Keratinocyte (primary cell): ENCODE measurements at regions not wholly inside any gene's neighbourhood (a gene's known extent, or its start where the extent isn't known, plus 50 kb on each side); places are given as distances from the start of the nearest gene placed in this dataset.

ENCODE experiments used
- DNase-seq: peaks from one replicate; pipeline ENCODE4 v3.0.0-alpha.2; 2011; ENCODE audit warnings: low read depth, missing footprints, low spot score
- FAIRE-seq: peaks from 2 replicates; lab custom pipeline; 2011; peaks lifted over from hg19 to GRCh38; lab: Jason Lieb, UNC
- H2AFZ ChIP-seq: 2 replicates; pipeline ENCODE4 v1.6.0; 2012; ENCODE audit warnings: low read length, control low read depth, inconsistent platforms; ENCODE audit not compliant: control insufficient read depth
- H3K27ac ChIP-seq: 2 replicates; pipeline ENCODE4 v1.5.1; 2011; ENCODE audit warnings: low read length; ENCODE audit not compliant: control insufficient read depth, insufficient read depth
- H3K27me3 ChIP-seq: 3 replicates; pipeline ENCODE4 v1.6.0; 2011; ENCODE audit warnings: low read length; ENCODE audit not compliant: control insufficient read depth, insufficient read depth; ENCODE audit errors: extremely low read depth
- H3K36me3 ChIP-seq, 2 experiments: 2 replicates in 1 of 2; 3 replicates in 1 of 2; pipeline ENCODE4 v1.5.1; 2011; ENCODE audit warnings: low read length in 2 of 2, mild to moderate bottlenecking in 1 of 2; ENCODE audit not compliant: control insufficient read depth in 2 of 2, insufficient read depth in 2 of 2; ENCODE audit errors: extremely low read depth in 1 of 2
- H3K4me1 ChIP-seq: 3 replicates; pipeline ENCODE4 v1.5.1; 2011; ENCODE audit warnings: low read length; ENCODE audit not compliant: control insufficient read depth, insufficient read depth; ENCODE audit errors: extremely low read depth
- H3K4me2 ChIP-seq: 3 replicates; pipeline ENCODE4 v1.6.0; 2011; ENCODE audit warnings: low read depth, low read length; ENCODE audit not compliant: control insufficient read depth, insufficient read depth; ENCODE audit errors: extremely low read depth
- H3K4me3 ChIP-seq, 3 experiments: fragments of 200-600 bp in 1 of 3; sonication (generic) in 1 of 3; 2 replicates in 2 of 3; 3 replicates in 1 of 3; pipeline ENCODE4 v1.5.1; 2011 to 2016; ENCODE audit warnings: low read length in 3 of 3, mild to moderate bottlenecking in 3 of 3, control low read depth in 2 of 3, inconsistent platforms in 1 of 3, low read depth in 1 of 3, mixed read lengths in 1 of 3, mixed run types in 1 of 3, moderate library complexity in 1 of 3; ENCODE audit not compliant: control insufficient read depth in 2 of 3, insufficient read depth in 2 of 3; ENCODE audit errors: extremely low read depth in 1 of 3
- H3K79me2 ChIP-seq: 2 replicates; pipeline ENCODE4 v1.6.0; 2012; ENCODE audit warnings: low read length; ENCODE audit not compliant: control insufficient read depth, insufficient read depth
- H3K9ac ChIP-seq: 3 replicates; pipeline ENCODE4 v1.6.0; 2011; ENCODE audit warnings: low read length; ENCODE audit not compliant: control insufficient read depth, insufficient read depth; ENCODE audit errors: extremely low read depth
- H3K9me1 ChIP-seq: 3 replicates; pipeline ENCODE4 v1.6.0; 2011; ENCODE audit warnings: low read length; ENCODE audit not compliant: control insufficient read depth, insufficient read depth; ENCODE audit errors: extremely low read depth
- H3K9me3 ChIP-seq: 2 replicates; pipeline ENCODE4 v1.5.1; 2012; ENCODE audit warnings: low read depth, low read length; ENCODE audit not compliant: control insufficient read depth
- H4K20me1 ChIP-seq: 3 replicates; pipeline ENCODE4 v1.6.0; 2011; ENCODE audit warnings: low read length; ENCODE audit not compliant: control insufficient read depth, insufficient read depth; ENCODE audit errors: extremely low read depth
- EZH2 ChIP-seq: IDR thresholded peaks from one replicate; pipeline ENCODE4 v1.6.1; 2012; ENCODE audit warnings: inconsistent platforms, mild to moderate bottlenecking, low read length, moderate library complexity
- dilution Hi-C: fragments of 300-500 bp; cut with MboI; formaldehyde crosslinking; loops from one replicate; pipeline ENCODE4 v1.7.0; 2020; ENCODE audit warnings: low sequenced_read_pairs; ENCODE audit not compliant: extremely low pct_ligation_motif_present
- TF ChIP-seq, protein P1 (sequence below), 3 experiments: IDR thresholded peaks in 1 of 3; conservative IDR thresholded peaks in 1 of 3; optimal IDR thresholded peaks in 1 of 3; 2 replicates in 2 of 3; 3 replicates in 1 of 3; pipeline versions ENCODE3 to v1.5.1; 2011; ENCODE audit warnings: low read length in 3 of 3, mild to moderate bottlenecking in 3 of 3, moderate library complexity in 2 of 3, control low read depth in 1 of 3, inconsistent platforms in 1 of 3; ENCODE audit not compliant: insufficient read depth in 2 of 3; ENCODE audit errors: extremely low read depth in 1 of 3

DNA sequence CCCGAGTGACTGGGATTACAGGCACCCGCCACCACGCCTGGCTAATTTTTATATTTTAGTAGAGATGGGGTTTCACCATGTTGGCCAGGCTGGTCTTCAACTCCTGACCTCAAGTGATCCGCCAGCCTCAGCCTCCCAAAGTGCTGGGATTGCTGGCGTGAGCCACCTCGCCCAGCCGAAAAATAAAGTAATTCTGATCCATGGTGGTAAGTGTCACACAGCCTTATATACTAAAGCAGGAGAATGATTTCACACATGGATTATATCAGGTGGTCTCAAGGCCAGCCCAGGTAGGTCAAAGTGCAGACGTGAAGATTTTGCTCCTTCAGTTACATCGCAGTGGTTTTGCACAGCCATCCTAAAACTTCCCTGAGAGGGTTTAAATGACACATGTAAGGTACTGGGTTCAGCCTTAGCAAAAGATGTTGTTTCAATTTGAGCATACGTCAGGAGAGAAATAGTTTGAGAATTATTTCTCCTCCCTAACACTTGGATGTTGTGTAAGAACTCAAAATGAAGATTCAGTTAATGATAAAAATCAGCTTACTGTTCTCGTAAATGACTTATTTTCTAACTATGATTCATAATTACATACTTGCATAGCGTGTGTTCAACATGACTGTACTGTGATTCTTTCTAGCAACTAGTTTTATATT is 93.0 kb upstream of the SLC39A10 start:
- Histone ChIP-seq H3K4me3 (no peak overlapping the region), H3K4me2 (peak overlapping the region; percentile 73), H3K9me1 (no peaks in the 10 kb centered on the region), H3K79me2 (no peaks in the 10 kb centered on the region), H4K20me1 (no peaks in the 10 kb centered on the region), H3K4me1 (peaks cover 37% of the 10 kb centered on the region), H3K27ac (peak overlapping the region; percentile 77), H3K27me3 (no peaks in the 10 kb centered on the region), H3K9me3 (no peaks in the 10 kb centered on the region), H2AFZ (peak overlapping the region; percentile 37), H3K9ac (no peak overlapping the region), H3K36me3 (no peaks in the 10 kb centered on the region)
- peak; percentile 17 for FAIRE-seq
- DNase-seq = no peak
- dilution Hi-C loops = no loop called here
- TF ChIP-seq, protein P1, sequence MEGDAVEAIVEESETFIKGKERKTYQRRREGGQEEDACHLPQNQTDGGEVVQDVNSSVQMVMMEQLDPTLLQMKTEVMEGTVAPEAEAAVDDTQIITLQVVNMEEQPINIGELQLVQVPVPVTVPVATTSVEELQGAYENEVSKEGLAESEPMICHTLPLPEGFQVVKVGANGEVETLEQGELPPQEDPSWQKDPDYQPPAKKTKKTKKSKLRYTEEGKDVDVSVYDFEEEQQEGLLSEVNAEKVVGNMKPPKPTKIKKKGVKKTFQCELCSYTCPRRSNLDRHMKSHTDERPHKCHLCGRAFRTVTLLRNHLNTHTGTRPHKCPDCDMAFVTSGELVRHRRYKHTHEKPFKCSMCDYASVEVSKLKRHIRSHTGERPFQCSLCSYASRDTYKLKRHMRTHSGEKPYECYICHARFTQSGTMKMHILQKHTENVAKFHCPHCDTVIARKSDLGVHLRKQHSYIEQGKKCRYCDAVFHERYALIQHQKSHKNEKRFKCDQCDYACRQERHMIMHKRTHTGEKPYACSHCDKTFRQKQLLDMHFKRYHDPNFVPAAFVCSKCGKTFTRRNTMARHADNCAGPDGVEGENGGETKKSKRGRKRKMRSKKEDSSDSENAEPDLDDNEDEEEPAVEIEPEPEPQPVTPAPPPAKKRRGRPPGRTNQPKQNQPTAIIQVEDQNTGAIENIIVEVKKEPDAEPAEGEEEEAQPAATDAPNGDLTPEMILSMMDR (optimal IDR thresholded peaks at IDR 0.05 in 1 of 3, IDR thresholded peaks at IDR 0.05 in 1 of 3, conservative IDR thresholded peaks at IDR 0.05 in 1 of 3; ENCODE audit: extremely low read depth in 1 of 3, insufficient read depth in 2 of 3, low read length in 3 of 3) = no peak
- TF ChIP-seq EZH2 = no peak

DNA sequence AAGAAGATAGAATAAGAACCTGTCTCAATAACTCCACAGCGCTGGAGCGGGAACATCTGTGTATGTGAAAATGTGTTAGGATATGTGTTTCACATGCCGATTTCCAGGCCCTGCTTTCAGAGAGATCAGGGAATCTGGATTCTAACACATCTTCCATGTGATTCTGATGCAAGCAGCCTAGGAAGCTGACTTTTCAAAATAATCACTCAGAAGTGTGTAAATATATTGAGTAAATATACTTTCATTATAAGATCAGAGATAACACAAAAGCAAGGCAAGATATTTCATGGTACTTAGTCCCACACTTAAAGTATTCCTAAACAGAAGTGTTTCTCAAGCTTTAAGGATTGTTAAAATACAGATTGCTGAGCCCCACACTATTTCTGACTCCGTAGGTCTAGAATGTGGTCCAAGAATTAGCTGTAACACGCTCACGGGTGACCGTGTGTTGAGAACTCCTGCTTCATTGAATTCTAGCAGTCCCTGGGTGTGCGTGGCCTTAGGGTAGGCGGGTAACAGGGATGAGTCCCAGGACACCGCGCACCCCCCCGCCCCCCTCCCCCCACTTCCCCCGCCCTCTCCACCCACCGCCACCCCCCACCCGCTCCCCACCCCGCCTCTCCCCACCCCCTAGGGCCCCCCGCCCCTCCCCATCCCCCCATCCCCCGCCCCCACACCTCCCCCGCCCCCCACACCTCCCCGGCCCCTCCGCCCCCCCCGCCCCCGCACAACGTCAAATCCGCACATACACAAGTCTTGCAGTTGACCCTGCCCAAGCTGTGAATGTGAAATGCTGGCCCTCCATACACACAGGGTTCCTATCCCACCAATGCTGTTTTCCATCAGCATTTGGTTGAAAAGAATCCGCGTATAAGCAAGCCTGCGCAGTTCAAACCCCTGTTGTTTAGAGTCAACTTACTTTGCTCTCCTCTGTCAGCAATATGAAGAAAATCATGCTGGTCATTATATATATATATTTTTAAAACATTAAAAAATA is 94.2 kb upstream of the SLC39A10 start:
- H3K4me3 ChIP-seq = no peak overlapping the region
- H3K79me2 ChIP-seq = no peaks in the 10 kb centered on the region
- DNase-seq (no peak), FAIRE-seq (no peak)
- H3K9ac ChIP-seq = no peak overlapping the region
- H3K9me3 ChIP-seq = no peaks in the 10 kb centered on the region
- dilution Hi-C loops = no loop called here
- H2AFZ ChIP-seq = peak overlapping the region; percentile 2
- H3K27ac ChIP-seq = no peak overlapping the region
- H3K4me2 ChIP-seq = no peak overlapping the region
- H3K9me1 ChIP-seq = no peaks in the 10 kb centered on the region
- no peaks in the 10 kb centered on the region for H4K20me1 ChIP-seq
- H3K36me3 ChIP-seq = no peaks in the 10 kb centered on the region
- TF ChIP-seq, protein P1 (optimal IDR thresholded peaks at IDR 0.05 in 1 of 3, IDR thresholded peaks at IDR 0.05 in 1 of 3, conservative IDR thresholded peaks at IDR 0.05 in 1 of 3; ENCODE audit: extremely low read depth in 1 of 3, insufficient read depth in 2 of 3, low read length in 3 of 3) = no peak
- TF ChIP-seq EZH2 = no peak
- H3K27me3 ChIP-seq = no peaks in the 10 kb centered on the region
- H3K4me1 ChIP-seq = peaks cover 38% of the 10 kb centered on the region
